Osteoblast (primary cell): ENCODE measurements at regions not wholly inside any gene's neighbourhood (a gene's known extent, or its start where the extent isn't known, plus 50 kb on each side); places are given as distances from the start of the nearest gene placed in this dataset.

Experiments used
- DNase-seq: peaks from one replicate; pipeline ENCODE4 v3.0.0; 2011; ENCODE audit warnings: low spot score, mixed read lengths; ENCODE audit not compliant: insufficient read length; ENCODE audit errors: missing footprints
- H2AFZ ChIP-seq: 2 replicates; pipeline ENCODE4 v1.6.0; 2011; ENCODE audit warnings: mild to moderate bottlenecking, low read length
- H3K27ac ChIP-seq: 2 replicates; pipeline ENCODE4 v1.5.1; 2011; ENCODE audit warnings: mild to moderate bottlenecking, low read depth, low read length, moderate library complexity
- H3K27me3 ChIP-seq: 2 replicates; pipeline ENCODE4 v1.6.0; 2012; ENCODE audit warnings: mild to moderate bottlenecking, control low read depth, inconsistent platforms, low read length, moderate library complexity; ENCODE audit not compliant: insufficient read depth
- H3K36me3 ChIP-seq: 2 replicates; pipeline ENCODE4 v1.5.1; 2011; ENCODE audit warnings: mild to moderate bottlenecking, low read length, control low read depth, moderate library complexity; ENCODE audit not compliant: insufficient read depth
- H3K4me1 ChIP-seq: 2 replicates; pipeline ENCODE4 v1.5.1; 2011; ENCODE audit warnings: mild to moderate bottlenecking, low read length, control low read depth, moderate library complexity; ENCODE audit not compliant: insufficient read depth
- H3K4me2 ChIP-seq: 2 replicates; pipeline ENCODE4 v1.6.0; 2011; ENCODE audit warnings: mild to moderate bottlenecking, low read length; ENCODE audit not compliant: insufficient read depth
- H3K4me3 ChIP-seq: fragments of 200-600 bp; sonication (generic); 3 replicates; pipeline ENCODE4 v1.5.1; 2012; ENCODE audit warnings: mild to moderate bottlenecking, low read length, inconsistent platforms; ENCODE audit not compliant: insufficient read depth
- H3K79me2 ChIP-seq: 2 replicates; pipeline ENCODE4 v1.6.0; 2012; ENCODE audit warnings: mild to moderate bottlenecking, low read length, control low read depth, inconsistent platforms; ENCODE audit not compliant: insufficient read depth
- H3K9me3 ChIP-seq: 2 replicates; pipeline ENCODE4 v1.5.1; 2011; ENCODE audit warnings: low read depth, low read length, control low read depth
- H4K20me1 ChIP-seq: 2 replicates; pipeline ENCODE4 v1.6.0; 2012; ENCODE audit warnings: mild to moderate bottlenecking, low read length, control low read depth; ENCODE audit not compliant: insufficient read depth
- CTCF ChIP-seq: IDR thresholded peaks from 2 replicates; pipeline ENCODE4 v1.5.1; 2011; ENCODE audit warnings: mild to moderate bottlenecking, low read depth, low read length, moderate library complexity; ENCODE audit errors: extremely low read depth

GRCh38 chr2:54394392-54394791 is 61.7 kb upstream of the SPTBN1 start:
- Histone ChIP-seq H3K4me2 (peak overlapping the region; percentile 54), H2AFZ (peak overlapping the region; percentile 49), H3K79me2 (no peaks in the 10 kb centered on the region), H3K36me3 (no peaks in the 10 kb centered on the region), H3K9me3 (no peaks in the 10 kb centered on the region), H3K4me1 (peaks cover 7% of the 10 kb centered on the region), H4K20me1 (no peaks in the 10 kb centered on the region), H3K4me3 (peak overlapping the region; percentile 5), H3K27ac (no peak overlapping the region), H3K27me3 (no peaks in the 10 kb centered on the region)
- DNase-seq: no peak
- no peak for TF ChIP-seq CTCF

GRCh38 chr2:54396107-54396506 is 60.0 kb upstream of the SPTBN1 start:
- DNase-seq: no peak
- Histone ChIP-seq H3K4me3 (no peak overlapping the region), H4K20me1 (no peaks in the 10 kb centered on the region), H3K4me1 (peaks cover 7% of the 10 kb centered on the region), H3K36me3 (no peaks in the 10 kb centered on the region), H3K79me2 (no peaks in the 10 kb centered on the region), H3K27ac (no peak overlapping the region), H2AFZ (no peak overlapping the region), H3K27me3 (no peaks in the 10 kb centered on the region), H3K9me3 (no peaks in the 10 kb centered on the region), H3K4me2 (no peak overlapping the region)
- TF ChIP-seq CTCF: no peak

- Histone ChIP-seq H3K4me3 (no peak overlapping the region), H3K27me3 (no peaks in the 10 kb centered on the region), H3K9me3 (no peaks in the 10 kb centered on the region), H3K4me1 (peaks cover 7% of the 10 kb centered on the region), H3K79me2 (no peaks in the 10 kb centered on the region), H2AFZ (no peak overlapping the region), H3K27ac (no peak overlapping the region), H4K20me1 (no peaks in the 10 kb centered on the region), H3K36me3 (no peaks in the 10 kb centered on the region), H3K4me2 (no peak overlapping the region)
- no peak for TF ChIP-seq CTCF
- peak; percentile 32 for DNase-seq
These were observed 59.3 kb upstream of the SPTBN1 start for GRCh38 chr2:54396798-54397197.

- Histone ChIP-seq H2AFZ (no peak overlapping the region), H4K20me1 (no peaks in the 10 kb centered on the region), H3K36me3 (no peaks in the 10 kb centered on the region), H3K27me3 (no peaks in the 10 kb centered on the region), H3K79me2 (no peaks in the 10 kb centered on the region), H3K27ac (no peak overlapping the region), H3K4me3 (no peak overlapping the region), H3K4me2 (no peak overlapping the region), H3K4me1 (peaks cover 13% of the 10 kb centered on the region), H3K9me3 (no peaks in the 10 kb centered on the region)
- no peak for DNase-seq
- no peak for TF ChIP-seq CTCF
These were observed 58.7 kb upstream of the SPTBN1 start for GRCh38 chr2:54397426-54397825.
